GM18519 (cell line): ENCODE measurements at regions not wholly inside any gene's neighbourhood (a gene's known extent, or its start where the extent isn't known, plus 50 kb on each side); places are given as distances from the start of the nearest gene placed in this dataset.

Source experiments
- ATAC-seq: cut with Tn5 transposase; IDR thresholded peaks from one replicate; pipeline ENCODE4 v1.9.1; 2021; ENCODE audit warnings: mild to moderate bottlenecking, moderate library complexity; ENCODE audit not compliant: unreplicated experiment, low FRiP score

GRCh38 chr1:239025223-239025622 is 361.1 kb upstream of the CHRM3 start:
- no peak for ATAC-seq

GRCh38 chr1:239023732-239024360 is 362.5 kb upstream of the CHRM3 start:
- ATAC-seq, result no peak

- ATAC-seq, result no peak
These were observed 370.0 kb upstream of the CHRM3 start for GRCh38 chr1:239016337-239016736.

- no peak for ATAC-seq
These were observed 375.0 kb upstream of the CHRM3 start for GRCh38 chr1:239011382-239011781.

- no peak for ATAC-seq
These were observed 377.8 kb upstream of the CHRM3 start for GRCh38 chr1:239008568-239008967.

GRCh38 chr1:239006276-239006675 is 380.1 kb upstream of the CHRM3 start:
- no peak for ATAC-seq

GRCh38 chr1:238999944-239000343 is 386.4 kb upstream of the CHRM3 start:
- no peak for ATAC-seq

GRCh38 chr1:238998577-238998976 is 387.8 kb upstream of the CHRM3 start:
- ATAC-seq, result no peak

GRCh38 chr1:238991765-238992495 is 394.4 kb upstream of the CHRM3 start:
- ATAC-seq, result no peak

- no peak for ATAC-seq
These were observed 401.1 kb upstream of the CHRM3 start for GRCh38 chr1:238985312-238985711.

GRCh38 chr1:238982736-238983135 is 403.6 kb upstream of the CHRM3 start:
- ATAC-seq, result no peak

GRCh38 chr1:238981317-238981933 is 404.9 kb upstream of the CHRM3 start:
- no peak for ATAC-seq

- ATAC-seq, result no peak
These were observed 406.3 kb upstream of the CHRM3 start for GRCh38 chr1:238980053-238980452.

- ATAC-seq, result no peak
These were observed 421.7 kb upstream of the CHRM3 start for GRCh38 chr1:238964631-238965030.

GRCh38 chr1:238962941-238963340 is 423.4 kb upstream of the CHRM3 start:
- ATAC-seq, result no peak

GRCh38 chr1:238961790-238962189 is 424.6 kb upstream of the CHRM3 start:
- ATAC-seq, result no peak

- ATAC-seq, result no peak
These were observed 426.3 kb upstream of the CHRM3 start for GRCh38 chr1:238960071-238960470.

- ATAC-seq, result no peak
These were observed 430.4 kb upstream of the CHRM3 start for GRCh38 chr1:238955934-238956333.

- no peak for ATAC-seq
These were observed 431.5 kb upstream of the CHRM3 start for GRCh38 chr1:238954865-238955264.

- ATAC-seq, result no peak
These were observed 432.8 kb upstream of the CHRM3 start for GRCh38 chr1:238953448-238954010.

- no peak for ATAC-seq
These were observed 434.6 kb upstream of the CHRM3 start for GRCh38 chr1:238951809-238952208.
